NCI-H82 treated with DMSO at 0.1 percent for 48 hours (cell line): ENCODE measurements at regions not wholly inside any gene's neighbourhood (a gene's known extent, or its start where the extent isn't known, plus 50 kb on each side); places are given as distances from the start of the nearest gene placed in this dataset.

Experiments used
- DNase-seq: peaks from one replicate; lab custom pipeline; 2025; ENCODE audit not compliant: unreplicated experiment; lab: John Stamatoyannopoulos, UW

DNA sequence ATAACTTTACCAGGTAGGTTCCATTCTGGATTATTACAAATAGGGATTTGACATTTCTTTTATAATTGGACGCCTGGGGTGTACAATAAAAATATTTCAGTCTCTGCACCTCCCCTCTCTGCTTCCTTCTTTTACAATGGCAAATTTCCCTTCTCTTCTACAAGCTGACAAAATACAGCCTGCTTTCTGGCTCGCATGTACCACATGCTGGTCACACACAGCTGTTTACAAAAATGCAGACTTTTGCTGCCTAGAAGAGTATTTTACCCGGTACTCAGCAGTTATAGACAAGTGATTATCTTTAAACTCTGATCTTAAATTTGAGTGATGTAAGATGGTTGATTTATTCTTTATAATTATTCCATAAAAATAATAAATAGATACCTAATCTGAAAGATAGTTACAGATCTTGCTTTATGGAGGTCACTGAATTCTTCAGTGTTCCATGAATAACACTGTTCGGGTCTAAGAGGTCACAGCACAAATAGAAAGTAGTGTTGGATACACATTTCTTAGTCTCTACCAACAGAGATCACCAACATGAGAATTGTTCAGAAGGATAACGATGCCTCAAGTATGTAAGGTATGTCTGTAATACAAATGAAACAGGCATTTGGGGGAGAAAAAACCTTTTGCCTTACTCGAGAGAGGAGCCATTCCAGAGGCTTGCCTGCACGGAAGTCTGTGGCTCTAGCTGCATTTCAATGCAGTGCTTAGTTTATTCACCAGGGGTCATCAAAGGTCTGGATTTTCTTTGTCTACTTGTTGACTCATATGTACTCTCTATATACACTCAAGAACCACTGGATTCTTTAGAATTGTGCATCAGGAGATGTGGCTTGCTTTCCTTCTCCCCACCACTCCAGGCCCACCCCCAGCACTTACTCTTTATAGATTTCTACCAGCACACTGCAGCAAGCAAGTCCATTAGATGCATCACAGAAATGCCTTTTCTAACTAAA is 206.6 kb upstream of the RFX3 start:
- peak; percentile 10 for DNase-seq

DNA sequence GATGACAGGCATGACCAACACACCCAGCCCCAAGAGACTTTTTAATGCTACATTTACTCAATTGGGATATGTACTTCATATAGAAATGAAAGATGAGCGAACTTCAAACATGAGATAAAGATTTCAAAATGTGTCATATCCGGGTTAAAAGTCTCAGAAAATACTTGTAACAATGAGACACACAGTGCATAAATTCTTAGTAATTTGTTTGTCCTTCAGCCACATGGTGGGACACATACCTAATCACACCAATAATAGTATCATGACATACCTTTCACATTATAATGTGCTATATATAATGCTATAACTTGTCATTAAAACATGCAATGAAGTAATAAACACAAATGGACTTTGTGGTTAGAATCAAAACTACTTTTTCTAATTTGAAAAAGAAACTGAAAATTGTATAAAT is 204.7 kb upstream of the RFX3 start:
- DNase-seq = no peak

DNA sequence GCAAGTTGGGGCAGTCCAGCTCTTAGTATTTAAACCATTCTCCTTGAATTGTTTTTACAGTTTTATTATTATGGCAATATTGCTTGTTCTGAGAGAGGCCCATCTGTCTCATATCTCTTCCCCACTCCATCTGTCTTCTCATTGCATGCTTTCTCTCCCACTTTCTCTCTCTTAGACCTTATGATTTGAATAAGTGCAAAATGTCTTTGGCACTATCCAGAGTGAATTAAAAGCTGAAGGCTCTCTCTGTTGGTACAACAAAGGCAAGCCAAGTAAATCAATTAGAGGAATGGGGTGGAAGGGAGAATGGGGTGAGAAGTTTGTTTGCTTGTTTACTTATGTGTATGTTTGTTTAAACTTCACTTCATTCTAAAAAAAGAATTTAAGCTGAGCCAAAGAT is 195.3 kb upstream of the RFX3 start:
- DNase-seq = no peak

DNA sequence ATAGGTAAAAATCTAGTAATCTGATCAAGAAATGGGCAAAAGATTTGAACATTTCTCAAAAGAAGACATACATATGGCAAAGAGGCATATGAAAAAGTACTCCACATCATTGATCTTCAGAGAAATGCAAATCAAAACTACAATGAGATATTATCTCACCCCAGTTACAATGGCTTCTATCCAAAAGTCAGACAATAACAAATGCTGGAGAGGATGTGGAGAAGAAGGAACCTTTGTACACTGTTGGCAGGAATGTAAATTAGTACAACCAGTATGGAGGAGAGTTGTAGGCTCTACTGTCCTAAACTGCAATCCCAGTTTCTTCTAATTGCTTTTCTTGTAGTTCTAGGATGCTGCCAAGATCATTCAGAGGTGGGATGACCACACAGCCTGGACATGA is 193.5 kb upstream of the RFX3 start:
- DNase-seq = no peak

DNA sequence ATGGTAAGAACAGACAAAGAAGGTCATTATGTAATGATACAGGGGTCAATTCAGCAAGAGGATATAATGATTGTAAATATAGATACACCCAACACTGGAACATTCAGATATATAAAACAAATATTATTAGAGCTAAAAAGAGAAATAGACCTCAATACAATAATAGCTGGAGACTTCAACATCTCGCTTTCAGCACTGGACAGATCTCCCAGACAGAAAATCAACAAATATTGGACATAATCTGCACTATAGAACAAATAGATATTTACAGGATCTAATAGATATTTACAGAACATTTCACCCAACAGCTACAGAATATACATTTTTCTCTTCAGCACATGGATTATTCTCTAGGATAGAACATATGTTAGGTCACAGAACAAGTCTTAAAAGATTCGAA is 190.6 kb upstream of the RFX3 start:
- no peak for DNase-seq

DNA sequence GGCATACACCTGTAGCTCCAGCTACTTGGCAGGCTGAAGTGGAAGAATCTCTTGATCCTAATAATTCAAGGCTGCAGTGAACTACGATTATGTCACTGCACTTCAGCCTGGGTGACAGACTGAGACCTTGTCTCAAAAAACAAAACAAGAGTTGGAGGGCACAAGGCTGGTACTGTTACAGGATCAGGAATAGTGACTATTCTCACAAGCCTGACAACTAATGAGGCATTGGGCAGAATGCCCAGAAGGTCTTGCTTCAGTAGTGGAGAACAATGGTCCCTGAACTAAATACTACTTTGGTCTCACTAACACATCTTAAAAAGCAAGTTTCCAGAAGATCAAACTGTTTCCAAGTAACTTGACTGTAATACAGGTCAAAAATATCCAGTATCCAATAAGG is 182.9 kb upstream of the RFX3 start:
- no peak for DNase-seq

DNA sequence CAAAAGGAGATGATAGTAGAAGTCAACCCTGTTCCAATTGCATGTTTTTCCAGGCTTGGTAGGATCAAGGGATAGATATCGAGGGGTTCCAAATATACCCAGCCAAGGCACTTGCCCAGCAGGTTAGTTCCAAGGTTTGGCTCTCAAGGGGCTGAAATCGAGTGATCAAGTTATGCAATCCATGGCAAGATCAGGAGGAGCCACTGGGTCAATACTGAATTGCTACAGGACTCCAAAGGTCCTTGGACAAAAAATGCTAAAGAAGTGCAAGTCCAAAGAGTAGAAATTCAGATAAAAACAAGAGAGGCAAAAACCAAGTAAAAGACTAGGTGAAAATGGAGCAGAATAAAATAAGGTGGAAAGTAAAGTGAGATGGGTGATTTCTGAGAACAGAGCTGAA is 179.1 kb upstream of the RFX3 start:
- DNase-seq = no peak

DNA sequence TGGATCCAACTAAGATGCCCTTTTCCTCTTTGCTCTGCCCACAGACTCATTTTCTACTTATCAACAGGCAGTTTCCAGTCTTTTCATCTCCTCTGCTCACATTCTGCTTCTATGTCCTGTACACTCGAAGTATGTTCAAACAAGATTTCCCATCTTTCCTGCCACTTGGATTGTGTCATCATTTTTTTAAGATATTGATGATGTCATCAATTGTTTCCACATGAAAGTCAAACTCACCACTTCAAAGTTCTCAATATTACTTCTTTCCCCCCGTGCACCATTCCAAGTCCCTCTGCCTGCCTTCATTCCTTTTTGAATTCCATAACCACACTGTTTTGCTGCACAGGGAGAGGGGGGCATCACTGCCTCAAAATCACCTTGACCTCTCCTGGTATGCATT is 175.0 kb upstream of the RFX3 start:
- DNase-seq = no peak

DNA sequence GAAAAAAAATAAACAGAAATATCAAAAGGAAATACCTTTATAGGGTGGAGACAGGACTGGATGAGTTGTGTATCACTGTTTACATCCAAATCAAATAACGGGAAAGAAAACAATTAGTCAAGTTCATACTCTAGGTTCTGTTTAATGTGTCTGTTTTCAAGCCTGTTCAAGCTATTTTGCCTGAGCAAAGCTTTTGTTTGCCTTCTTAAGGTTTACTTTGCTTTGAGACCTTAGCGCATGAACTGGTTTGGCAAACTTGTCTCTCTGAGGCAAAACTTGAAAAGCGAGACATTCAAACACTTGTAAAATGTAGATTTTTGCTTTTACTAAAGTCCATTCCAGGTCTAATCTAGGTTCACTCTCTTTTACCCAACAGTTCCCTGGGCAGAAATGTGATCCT is 174.1 kb upstream of the RFX3 start:
- no peak for DNase-seq

DNA sequence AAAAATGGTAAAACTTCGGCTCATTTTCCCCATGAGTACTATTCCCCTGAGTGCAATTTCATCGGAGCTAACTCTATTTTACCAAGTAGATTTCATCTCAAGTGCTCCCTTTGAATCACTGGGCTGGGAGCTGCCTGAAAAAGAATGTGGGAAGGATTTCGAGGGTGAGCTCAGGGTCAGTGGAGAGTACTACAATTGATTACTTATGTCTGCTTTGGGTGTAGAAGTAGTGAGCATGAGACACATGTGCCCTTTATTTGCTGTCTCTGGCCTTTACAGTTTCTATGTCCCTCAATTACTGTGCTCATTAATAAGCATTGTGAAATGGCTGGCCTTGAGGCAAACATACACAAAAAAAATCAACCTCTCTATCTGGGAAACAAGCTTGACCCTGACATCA is 172.7 kb upstream of the RFX3 start:
- DNase-seq = no peak

DNA sequence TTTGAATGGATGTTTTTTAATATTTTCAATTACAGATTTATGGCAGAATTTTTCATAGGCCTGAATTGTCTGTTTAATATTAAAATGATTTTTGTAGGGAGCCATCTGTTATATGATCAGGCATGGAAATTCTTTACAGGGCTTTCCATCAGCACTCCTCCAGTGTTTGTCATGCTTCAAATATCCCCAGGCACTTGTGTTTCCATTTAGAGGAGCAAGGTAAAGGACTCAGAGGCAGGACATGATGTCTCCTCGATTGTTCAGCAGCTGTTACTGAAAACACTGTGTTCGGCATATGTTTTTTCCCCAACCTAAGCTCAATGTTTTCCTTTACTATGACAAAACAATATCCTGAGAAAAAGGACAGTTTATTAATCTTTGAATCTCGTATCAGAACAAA is 172.3 kb upstream of the RFX3 start:
- DNase-seq = no peak

DNA sequence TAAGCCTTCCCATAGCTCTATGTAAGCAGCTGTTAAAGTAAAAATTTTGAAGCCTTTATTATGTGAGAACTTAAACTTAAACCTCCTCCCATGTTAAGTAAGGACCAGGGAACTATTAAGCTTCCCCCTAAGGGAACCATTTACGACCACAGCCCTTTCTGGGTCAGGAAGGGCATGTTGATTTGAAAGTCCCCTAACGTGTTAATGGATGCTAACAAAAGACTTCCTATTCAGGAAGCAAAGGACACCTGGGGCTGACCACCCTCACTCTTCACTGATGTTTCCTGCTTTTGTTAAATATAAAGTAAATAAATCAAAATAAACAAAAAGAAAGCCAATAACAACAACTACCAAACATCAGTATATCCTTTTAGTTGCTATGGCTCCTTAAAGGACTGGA is 170.6 kb upstream of the RFX3 start:
- DNase-seq = no peak

DNA sequence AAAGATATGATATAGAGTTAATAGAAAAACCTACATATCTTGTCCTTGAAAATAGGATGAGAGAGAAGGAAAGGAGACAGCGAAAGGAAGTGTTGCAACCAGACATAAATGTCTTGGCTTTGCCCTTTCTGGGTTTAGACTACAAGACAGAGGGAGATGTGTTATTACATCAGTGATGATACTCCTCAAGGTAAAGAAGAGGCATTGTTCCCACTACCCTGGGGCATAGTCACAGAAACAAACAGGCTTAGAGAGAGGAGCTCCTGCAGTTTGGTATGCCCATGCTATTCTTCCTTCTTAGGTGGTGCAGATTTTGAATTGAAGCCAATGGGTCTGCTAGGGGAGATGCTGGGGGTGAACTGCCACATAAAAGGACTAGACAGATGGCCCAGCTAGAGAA is 166.8 kb upstream of the RFX3 start:
- no peak for DNase-seq

DNA sequence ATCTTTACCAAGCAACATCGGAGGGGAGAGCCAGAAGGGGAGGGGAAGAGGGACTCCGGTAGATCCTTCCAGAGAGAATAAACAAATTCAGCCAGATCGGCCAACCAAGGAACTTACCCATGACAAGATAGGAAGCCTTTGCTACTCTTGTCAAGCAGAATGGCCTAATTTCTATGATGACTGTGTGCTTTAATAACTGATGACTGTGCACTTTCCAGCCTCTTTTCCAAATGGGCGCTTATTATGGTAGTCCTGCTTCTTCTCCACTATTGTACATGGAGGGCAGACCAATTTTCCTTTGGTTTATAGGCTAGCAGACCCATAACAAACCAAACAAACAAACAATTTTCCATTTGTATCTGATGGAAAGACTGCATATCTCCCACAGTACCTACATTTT is 163.8 kb upstream of the RFX3 start:
- no peak for DNase-seq

DNA sequence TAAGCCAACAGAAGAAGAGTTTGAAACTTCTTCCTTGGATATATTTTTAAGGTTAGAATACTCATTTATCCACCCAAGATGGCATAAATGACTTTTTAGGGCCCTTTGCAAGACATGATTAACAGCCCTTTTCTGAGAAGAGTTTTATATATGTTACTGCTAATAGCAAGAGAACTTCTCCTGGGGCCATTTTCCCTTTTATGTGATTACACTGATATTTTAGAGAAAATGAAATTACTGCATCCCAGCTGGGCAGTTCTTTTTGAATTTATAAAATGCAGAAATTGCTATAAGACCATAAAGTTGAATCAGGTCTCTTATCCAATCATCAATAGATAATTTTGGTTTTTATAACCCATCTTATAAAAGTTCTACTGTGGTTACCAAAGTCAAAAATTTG is 161.3 kb upstream of the RFX3 start:
- DNase-seq = no peak

DNA sequence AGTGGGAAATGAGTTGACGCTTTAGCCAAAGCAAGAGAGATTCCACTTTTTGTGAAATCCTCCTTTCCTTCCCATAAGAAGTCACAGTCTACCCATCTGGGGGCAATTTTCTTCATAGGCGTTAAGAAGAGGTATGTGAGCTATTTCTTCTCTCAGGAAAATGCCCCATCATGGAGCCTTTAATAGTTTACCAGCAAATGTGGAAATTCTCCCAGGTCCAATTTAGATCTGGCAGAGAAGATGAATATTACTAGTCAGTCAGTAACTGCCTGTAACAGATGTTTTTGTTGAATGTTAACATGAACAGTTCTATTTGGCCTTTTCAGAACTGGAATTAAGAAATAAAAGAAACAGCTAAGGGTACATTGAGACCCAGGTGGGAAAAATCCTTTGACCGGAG is 156.4 kb upstream of the RFX3 start:
- DNase-seq = no peak

DNA sequence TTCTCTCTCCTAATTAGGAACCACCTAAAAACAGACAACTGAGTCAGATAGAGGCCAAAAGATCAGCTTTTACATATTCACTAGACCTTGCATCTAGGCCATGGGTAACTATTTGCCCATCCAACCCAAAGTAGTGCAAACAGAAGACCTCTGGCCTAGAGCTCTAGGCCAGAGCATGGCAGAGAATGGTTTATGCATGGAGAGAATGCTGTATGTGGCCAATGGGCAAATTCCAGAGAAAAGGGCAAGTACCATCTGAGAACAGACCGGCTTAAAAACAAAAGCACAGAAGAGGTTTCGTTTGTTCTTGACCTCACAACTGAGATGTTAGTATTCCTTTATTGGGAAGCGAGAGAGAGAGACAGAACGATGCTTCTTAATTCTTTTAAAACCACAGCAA is 151.7 kb upstream of the RFX3 start:
- no peak for DNase-seq

DNA sequence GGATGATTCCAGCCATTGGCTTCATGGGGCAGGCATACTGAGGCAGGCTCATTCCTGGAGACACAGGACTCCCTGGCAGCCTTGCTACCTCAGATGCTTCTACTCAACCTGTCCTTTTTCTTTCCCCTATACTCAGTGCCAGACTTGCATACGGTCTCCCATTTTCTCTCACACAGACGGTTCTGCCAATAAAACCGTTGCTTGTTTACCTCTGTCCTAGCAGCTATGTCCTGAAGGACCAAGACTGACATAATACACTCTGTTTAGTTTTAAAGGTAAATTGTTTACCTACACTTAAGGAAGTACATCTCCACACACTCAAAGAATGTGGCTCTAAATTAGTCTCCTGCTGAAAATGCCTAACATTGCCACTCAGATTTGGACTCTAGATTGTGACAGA is 151.0 kb upstream of the RFX3 start:
- no peak for DNase-seq

DNA sequence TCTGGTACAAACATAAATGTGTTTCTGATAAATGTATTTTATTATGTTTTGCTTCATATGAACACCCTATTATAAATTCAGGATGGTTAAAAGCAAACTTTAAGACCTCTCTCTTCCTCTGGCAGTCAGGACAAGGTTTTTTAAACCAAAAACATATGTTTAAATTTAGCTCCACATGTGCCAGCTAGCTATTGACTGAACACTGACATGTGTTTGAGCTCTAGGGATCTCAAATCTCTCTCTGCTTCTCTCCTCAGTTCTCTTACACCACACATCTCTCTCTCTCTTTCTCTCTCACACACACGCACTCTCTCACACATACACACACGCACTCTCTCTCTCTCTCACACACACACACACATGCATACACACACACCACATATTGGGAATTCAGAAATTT is 150.1 kb upstream of the RFX3 start:
- DNase-seq = no peak

DNA sequence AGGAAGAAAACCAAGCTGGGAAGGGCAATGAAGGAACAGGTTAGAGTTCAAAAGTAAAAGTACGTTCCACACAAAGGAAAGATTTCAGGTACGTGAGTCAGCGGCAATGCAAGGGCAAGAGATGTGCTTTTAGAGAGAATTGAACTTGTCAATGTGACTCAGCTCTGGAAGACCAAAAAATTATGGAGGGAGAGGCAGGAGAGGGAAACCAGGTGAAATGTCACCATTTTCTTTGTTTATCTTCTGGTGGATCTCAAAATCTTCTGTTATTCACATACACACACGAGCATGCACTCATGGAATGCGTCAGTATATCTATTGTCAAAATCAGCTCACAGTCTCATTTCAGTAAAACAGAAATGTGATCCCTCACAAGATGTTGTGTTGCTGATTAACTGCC is 148.8 kb upstream of the RFX3 start:
- no peak for DNase-seq

DNA sequence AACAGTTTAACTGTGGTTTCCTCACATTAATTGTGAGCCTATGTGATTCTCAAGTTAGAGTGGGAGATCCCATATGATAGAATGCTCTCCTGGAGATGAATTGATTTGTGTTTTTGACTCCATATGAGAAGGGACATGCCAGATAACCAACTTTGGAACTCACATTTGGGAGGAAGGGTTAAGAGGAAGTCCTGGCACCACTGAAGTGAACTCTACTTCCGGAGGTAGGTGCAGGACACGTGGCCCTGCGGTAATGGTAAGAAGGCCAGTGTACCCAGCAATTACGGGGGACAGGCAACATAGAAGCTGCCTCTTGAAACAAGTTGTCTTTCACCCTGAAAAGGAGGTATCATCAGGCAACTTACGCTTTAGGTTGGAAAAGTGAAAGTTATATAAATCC is 146.6 kb upstream of the RFX3 start:
- no peak for DNase-seq

DNA sequence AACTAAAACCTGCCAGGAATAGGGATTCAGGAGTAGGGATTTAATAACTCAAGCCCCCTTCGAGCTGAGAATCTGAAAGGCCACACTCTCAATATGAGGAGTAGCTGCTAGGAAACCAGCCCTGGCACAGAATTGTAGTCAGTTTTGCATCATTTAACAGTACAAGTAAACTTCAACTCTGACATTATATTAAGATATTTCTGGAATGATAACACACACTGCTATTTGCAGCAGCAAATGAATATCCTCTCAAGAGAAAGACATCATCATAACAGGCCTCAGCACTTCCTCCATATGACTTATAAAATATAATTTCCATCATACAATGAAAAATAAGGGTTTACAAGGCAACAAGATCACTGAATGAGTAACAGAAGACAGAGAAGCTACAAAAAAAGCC is 138.2 kb upstream of the RFX3 start:
- no peak for DNase-seq

DNA sequence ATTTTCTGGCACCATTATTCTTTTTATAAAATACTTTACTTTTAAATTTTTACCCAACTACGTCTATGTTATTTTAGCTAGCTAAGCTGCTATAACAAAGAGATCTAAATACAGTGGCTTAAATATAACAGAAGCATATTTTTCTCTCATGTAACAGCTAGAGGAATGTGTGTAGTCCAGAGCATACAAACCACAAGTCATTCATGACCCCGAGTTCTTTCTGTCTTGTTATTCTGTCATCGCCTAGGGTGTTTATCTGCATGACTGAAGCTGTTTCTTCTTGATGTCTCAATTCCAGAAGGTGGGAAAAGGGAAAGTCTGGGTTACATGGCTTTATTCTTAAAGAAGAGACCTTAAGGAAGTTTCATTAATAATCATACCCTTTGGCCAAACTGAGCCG is 136.9 kb upstream of the RFX3 start:
- no peak for DNase-seq
